Gastroesophageal sphincter (tissue), 2 donors: ENCODE measurements at regions not wholly inside any gene's neighbourhood (a gene's known extent, or its start where the extent isn't known, plus 50 kb on each side); places are given as distances from the start of the nearest gene placed in this dataset.

Experiments
- POLR2A ChIP-seq, 2 donors: fragments of 450-650 bp; IDR thresholded peaks; one replicate each; pipeline ENCODE4 v1.6.1; 2017; ENCODE audit warnings: antibody characterized with exemption in 2 of 2, mild to moderate bottlenecking in 2 of 2, moderate library complexity in 1 of 2
- POLR2AphosphoS5 ChIP-seq: sonication (generic); formaldehyde crosslinking; IDR thresholded peaks from one replicate; pipeline ENCODE4 v1.6.1; 2017; ENCODE audit warnings: antibody characterized with exemption

GRCh38 chr11:97938789-97939188 is 1082.0 kb upstream of the CNTN5 start:
- TF ChIP-seq POLR2AphosphoS5 (no peak), POLR2A (IDR thresholded peaks at IDR 0.05) (no peak)
